ENCODE measurements at regions not wholly inside any gene's neighbourhood (a gene's known extent, or its start where the extent isn't known, plus 50 kb on each side); places are given as distances from the start of the nearest gene placed in this dataset.
"Not testable (repeated sequence)": the region's sequence is repeated elsewhere in the genome, so short reads cannot be mapped to it uniquely, and the experiment has no call there.

DNA sequence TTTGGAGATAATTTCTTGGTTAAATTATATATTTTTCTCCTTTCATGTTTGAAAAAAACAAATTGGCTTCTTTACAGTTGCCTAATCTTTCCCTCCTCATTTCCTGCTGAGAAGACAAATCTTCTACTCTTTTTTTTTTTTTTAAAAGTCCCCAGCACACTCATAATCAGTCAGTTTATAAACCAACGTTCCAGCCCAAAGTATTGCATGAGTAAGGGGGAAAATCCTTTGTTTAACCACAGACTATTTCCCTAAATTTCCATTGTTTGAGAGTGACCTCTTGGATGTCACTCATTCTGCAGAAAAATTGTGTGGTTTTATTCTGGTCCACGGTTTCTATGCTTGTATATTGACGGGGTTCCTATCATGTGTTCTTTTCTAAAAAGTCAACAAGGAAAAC is 55.1 kb upstream of the TLR4 start:
- ATAC-seq (no peak), DNase-seq (ENCODE audit: low spot score) (no peak)
- intact Hi-C loops (cut with DNase I) = no loop called here

DNA sequence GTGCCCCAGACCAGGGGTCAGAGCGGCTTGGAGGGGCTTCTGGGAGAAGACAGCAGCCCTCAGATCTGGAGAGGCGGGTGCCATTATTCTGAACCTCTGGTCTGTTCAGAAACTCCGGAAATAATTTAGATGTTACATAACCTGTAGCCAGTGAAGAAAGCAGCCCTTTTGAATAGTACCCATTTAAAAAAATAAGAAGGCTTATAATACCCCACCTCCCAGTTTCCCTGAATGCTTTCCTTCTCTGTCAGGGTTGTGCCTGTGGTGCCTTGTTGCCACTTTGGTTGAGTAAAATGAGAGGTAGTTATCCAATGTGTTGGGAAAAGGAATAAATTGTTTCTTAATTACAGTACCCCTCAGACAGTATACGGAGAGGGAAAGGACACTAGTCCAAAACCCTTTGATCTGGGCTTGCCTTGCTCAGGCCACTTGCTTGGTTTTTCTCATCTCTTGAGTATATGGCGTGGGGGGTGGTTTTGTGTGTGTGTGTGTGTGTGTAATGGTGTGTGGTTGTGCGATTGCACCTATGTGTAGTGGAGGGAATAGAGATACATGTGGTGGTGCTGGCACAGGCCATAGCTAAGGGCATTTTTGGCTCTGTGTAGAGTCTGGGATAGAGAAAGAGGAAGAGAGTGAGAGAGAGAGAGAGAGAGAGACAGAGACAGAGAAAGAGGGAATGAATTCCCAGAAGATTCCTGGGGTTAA is 59.1 kb upstream of the TLR4 start:
- peak; percentile 75 for ATAC-seq
- DNase-seq (ENCODE audit: low spot score) = no peak
- intact Hi-C loops (cut with DNase I) = no loop called here

DNA sequence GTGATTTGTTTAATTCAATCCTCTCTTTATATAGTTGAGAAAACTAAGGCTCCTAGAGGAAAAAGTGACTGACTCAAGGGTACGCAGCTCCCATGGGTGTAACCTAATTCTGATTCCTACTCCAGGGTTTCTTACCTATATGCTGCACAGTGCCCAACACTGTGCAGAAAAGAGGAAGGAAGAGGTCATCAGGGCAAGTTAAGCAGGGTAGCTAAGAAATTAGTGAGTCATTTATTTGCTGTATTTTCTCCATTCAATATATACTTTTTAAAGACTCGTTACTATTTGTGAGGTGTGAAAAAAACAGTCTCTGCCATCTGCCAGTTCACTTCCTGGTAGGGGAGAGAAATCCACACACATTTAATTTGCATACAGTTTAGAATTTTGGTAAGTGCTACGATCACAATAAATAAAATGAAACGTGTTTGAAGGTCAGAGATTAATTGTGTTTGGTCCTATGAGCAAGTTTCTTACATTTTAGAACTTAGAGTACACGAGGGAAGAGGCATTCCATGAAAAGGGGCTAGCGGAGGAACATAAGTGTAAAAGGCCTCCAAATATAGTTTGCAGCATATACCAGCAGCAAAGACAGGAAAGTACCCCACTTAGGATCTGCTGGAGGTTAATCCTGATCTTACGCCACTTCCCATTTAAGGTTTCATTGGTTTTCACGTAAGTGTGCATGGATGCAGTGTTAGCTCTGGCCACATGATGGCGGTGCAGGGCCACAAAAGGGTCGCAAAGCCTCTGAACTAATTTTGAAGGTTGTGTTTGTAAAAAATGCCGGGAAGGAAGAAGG is 59.9 kb upstream of the TLR4 start:
- peak; percentile 89 for ATAC-seq
- intact Hi-C loops (cut with DNase I) = no loop called here
- peak; percentile 85 for DNase-seq (ENCODE audit: low spot score)

DNA sequence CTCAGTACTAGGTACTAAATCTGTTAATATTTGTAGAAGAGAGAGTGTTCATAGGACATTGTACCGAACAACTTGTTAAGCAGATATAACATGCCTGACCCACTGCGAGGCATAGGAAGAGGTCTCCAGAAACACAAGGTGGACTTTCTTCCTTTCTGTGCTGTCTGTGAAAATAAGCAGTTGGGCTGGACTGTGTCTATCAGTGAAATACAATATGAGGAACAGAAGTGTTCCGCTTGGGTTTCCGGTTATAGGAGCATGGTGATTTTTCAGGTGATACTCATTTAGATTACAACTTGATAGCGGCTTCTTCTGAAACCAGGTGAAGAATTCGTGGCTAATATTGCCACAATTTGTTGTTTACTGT is 60.9 kb upstream of the TLR4 start:
- intact Hi-C loops (cut with DNase I) = no loop called here
- no peak for DNase-seq (ENCODE audit: low spot score)
- no peak for ATAC-seq

DNA sequence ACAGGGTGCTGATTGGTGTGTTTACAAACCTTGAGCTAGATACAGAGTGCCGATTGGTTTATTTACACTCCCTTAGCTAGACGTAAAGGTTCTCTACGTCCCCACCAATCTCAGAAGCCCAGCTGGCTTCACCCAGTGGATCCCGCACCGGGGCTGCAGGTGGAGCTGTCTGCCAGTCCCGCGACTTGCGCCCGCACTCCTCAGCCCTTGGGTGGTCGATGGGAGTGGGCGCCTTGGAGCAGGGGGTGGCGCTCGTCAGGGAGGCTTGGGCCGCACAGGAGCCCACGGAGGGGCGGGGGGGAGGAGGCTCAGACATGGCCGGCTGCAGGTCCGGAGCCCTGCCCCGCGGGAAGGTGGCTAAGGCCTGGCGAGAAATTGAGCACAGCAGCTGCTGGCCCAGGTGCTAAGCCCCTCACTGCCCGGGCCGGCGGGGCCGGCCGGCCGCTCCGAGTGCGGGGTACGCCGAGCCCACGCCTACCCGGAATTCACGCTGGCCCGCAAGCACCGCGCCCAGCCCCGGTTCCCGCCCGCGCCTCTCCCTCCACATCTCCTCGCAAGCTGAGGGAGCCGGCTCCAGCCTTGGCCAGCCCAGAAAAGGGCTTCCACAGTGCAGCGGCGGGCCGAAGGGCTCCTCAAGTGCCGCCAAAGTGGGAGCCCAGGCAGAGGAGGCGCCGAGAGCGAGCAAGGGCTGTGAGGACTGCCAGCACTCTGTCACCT is 61.5 kb upstream of the TLR4 start:
- DNase-seq (ENCODE audit: low spot score); ATAC-seq; intact Hi-C loops (cut with DNase I): not testable (repeated sequence)

DNA sequence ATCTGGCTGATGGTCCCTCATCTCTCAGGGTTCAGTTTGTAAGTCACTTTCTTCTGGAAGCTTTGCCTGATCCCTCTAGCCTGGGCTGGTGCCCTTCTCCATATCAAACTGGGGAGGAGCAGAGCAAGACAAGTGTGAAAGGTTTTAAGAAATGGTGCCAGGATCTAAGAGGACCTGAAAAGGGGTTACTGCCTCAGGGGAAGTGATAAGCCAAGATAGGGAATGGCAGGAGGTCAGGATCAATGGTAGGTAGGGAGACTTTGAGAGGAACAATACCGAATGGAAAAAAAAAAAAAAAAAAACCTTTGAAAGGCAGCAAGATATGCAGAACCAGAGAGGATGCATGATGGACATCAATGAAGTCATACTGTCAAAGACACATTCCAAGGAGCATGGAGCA is 67.5 kb upstream of the TLR4 start:
- DNase-seq (ENCODE audit: low spot score) (no peak), ATAC-seq (no peak)
- intact Hi-C loops (cut with DNase I) = no loop called here

DNA sequence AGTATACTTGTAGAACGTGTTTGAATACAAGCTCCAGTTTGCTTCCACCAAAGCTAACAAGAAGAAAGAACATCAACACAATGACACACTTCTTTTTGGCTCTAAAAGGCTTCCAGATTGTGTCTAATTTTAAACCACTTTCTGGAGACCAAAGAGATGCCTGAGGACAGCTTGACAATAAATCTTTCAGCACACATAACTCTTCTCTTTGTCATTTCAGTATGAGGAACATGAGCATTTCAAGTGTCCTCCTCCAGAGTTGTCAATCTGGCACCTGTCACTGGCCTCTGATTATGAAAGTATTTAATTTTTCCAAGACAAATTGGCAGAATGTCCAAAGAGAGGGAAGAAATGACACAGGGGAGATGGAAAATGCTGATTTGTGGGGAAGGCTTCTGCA is 79.0 kb upstream of the TLR4 start:
- intact Hi-C loops (cut with DNase I) = no loop called here
- no peak for ATAC-seq
- no peak for DNase-seq (ENCODE audit: low spot score)

DNA sequence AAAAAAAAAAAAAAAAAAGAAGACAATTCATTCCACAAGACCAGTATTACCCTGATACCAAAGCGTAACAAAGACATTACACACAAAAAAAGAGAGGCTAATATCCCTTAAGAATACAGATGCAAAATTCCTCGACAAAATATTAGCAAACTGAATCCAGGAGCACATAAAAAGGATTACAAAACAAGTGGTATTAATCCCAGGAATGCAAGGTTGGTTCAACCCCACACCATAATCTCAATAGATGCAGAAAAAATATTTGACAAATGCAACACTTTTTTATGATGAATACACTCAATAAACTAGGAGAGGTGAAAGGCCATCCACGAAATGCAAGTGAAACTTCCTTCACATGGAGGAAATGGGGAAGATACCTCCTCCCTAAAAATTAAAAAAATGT is 80.1 kb upstream of the TLR4 start:
- DNase-seq (ENCODE audit: low spot score) (no peak), ATAC-seq (no peak)
- intact Hi-C loops (cut with DNase I) = no loop called here

DNA sequence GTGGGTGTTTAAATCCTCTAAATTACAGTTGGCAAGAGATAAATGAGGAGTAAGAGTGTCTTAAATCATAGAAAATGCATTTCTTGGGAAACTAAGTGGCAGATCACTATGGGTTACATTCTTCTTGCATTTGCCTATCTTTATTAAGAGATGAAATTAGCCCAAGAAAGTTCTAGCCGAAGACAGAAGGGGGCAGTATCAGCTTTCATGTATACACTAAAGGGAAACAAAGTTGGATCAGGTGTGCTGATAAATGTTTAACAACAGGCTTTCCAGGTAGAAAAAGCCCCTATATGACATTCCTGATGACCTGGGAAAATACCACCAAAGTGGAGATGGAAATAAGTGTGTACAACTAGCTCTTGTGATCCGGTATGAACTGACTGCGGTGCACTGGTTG is 81.9 kb upstream of the TLR4 start:
- intact Hi-C loops (cut with DNase I) = no loop called here
- ATAC-seq = no peak

DNA sequence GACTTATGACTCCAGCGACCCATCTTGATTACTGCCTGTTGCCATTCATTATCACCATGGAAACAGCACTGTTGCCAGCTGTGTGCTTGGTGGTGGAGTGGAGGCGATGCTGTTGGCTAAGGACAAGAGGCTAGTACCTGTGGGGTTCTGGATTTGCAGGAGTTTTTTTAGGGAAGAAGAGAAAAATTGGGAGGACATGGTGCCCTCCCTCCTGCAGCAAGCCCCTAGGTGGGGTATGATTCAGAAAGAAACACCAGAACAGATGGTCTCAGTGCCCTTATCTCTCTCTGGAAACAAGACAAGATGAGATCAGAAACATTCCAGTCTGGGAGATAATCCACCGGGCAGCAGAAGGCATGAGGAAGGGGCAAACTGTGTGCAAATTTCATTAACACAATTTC is 87.8 kb upstream of the TLR4 start:
- no peak for ATAC-seq
- DNase-seq (ENCODE audit: low spot score) = no peak
- intact Hi-C loops (cut with DNase I) = no loop called here

More for the DNA sequence above, 81.9 kb upstream of the TLR4 start:
- no peak for DNase-seq (ENCODE audit: low spot score)

DNA sequence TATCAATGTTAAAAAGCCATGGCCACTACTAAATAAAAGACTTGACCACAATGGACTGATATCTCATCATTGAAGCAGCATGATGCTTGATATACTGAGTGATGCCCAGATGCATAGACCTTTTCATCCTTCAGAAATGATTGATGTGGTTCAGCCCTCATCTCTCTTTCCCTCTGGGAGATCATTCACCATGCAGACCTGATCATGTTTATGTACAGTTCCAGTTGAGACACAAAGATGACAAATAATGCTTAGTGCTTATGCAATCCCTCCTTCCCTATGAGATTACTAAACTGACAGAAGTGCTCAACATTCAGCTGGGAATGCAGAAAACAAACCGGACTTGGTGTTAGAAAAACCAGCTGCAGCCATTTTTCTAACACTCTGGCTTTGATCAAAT is 91.9 kb upstream of the TLR4 start:
- no peak for ATAC-seq
- intact Hi-C loops (cut with DNase I) = no loop called here
- DNase-seq (ENCODE audit: low spot score) = no peak

DNA sequence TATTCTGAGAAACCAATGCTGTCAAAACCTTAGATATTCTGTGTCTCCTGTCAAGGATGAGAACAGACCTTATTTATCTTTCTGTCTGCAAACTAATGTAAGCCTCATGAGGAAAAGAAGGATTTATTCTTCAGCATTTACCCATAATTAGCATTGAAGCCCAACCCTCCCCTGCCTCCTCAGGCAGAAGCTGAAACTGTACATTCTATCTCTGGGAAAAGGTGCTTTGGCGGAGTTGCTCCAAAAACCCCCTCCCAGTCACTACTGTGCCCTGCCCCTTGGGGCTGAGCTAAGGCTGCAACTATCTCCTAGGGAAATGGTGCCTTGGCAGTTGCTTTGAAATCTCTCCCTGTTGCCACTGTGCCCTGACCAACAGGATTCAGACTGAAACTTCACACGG is 106.2 kb upstream of the TLR4 start:
- DNase-seq (ENCODE audit: low spot score) (no peak), ATAC-seq (no peak)
- intact Hi-C loops (cut with DNase I) = no loop called here

DNA sequence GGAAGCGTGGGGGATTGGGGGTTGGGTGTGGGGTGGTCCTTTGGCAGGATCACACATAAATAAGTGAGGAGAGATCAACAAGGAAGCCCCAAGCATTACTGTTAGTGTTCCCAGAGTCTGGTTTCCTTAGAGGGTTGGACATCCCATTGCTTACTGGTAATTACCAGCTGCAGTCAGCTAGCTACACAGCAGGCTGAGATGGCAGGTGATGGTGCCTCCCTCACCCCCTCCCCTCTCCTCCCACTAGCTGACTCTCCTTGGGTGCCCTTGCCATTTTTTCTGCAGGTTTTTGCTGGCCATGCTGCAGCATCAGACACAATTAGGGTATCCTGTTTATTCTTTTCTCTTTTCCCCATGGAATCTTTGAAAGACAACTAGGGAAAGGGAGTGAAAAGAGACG is 107.5 kb upstream of the TLR4 start:
- intact Hi-C loops (cut with DNase I) = no loop called here
- DNase-seq (ENCODE audit: low spot score) (no peak), ATAC-seq (no peak)

DNA sequence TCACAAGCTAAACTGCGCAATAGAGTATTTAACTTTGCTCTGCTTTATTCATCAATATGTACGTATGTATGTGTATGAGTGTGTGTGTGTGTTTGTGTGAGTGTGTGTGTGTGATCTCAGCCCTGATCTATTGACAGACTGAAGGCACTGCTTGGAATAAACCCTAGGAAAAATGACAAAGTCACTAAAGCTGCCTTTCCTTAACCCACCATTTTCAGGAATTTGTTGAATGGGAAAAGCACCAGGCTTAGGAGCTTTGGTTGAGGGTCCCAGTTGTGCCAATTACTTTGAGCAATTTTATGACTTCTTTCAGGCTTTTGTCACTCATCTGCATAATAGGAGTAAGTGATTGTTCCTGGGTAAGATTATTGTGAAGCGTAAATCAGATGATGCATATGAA is 108.6 kb upstream of the TLR4 start:
- intact Hi-C loops (cut with DNase I) = no loop called here
- DNase-seq (ENCODE audit: low spot score) (no peak), ATAC-seq (no peak)

DNA sequence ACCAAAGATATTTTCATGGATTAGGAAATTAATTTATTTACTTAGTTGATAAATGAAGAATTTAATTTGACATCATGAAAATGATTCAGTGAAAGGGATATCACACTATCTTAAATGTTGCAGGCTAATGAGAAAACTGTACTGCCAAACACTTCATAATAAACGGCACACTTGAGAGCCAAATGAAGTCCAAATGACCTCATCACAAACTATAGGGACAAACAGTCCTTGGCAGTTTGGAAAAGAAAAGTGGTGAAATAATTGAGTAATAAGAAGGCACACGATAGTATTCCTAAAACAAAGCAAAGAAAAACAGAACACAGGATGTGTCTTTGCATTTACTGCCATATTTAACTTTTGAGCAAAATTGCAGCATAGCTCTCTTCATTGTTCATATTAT is 116.9 kb upstream of the TLR4 start:
- no peak for DNase-seq (ENCODE audit: low spot score)
- intact Hi-C loops (cut with DNase I) = no loop called here
- no peak for ATAC-seq

DNA sequence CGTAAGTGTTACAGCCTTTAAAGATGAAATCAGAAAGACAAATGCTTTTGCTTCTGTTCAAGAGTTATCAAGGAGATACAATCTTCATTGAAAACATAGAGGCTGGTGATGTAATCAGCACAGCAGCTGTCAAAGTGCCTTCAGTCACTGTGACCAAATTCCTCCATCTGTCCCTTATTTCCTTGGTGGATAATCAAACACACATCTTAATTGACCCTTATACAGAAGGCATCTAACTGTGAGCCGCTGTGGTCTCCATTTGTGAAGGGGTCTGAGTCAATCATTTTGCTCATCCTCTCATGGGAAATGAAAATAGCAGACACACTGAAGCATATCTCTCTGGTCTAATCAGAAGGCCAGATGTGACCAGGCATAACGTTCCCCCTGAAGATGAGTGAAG is 130.1 kb upstream of the TLR4 start:
- DNase-seq (ENCODE audit: low spot score) (no peak), ATAC-seq (no peak)
- intact Hi-C loops (cut with DNase I) = no loop called here

DNA sequence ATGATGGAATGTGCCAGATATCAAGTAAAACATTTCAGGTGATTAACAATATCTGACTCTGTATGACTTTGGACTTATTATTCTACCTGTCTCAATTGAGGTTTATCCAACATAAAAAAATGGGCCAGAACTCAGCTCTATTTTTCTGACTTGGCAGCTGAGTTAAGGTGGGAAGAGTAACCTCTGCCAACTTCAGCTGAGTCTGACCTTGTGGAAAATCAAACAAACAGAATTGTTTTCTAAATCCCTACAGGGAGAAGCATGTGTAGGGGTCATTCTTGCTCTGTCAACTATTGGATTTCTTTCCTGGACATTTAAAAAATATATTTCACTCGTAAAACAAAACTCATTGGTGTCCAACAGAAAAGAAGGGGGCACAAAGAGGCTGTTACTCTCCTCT is 139.4 kb upstream of the TLR4 start:
- DNase-seq (ENCODE audit: low spot score) (no peak), ATAC-seq (no peak)
- intact Hi-C loops (cut with DNase I) = no loop called here

DNA sequence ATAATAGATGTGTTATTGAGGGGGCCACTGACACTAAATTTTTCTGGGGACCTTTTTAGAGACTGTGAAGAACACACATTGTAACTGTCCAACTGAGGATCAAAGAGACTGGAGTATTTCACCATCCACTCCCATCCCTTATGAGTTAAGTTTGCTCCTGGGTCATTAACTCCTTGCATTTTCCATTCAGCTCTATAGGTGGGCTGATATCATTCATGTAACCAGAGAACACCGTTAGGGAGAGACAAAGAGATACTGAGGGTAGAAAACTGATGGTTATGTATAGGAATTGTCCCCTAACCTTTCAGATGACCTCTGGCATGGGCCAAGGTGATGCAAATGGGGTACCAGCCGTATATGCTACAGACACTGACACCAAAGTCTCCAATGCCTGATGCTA is 142.4 kb upstream of the TLR4 start:
- DNase-seq (ENCODE audit: low spot score) (no peak), ATAC-seq (no peak)
- intact Hi-C loops (cut with DNase I) = no loop called here

DNA sequence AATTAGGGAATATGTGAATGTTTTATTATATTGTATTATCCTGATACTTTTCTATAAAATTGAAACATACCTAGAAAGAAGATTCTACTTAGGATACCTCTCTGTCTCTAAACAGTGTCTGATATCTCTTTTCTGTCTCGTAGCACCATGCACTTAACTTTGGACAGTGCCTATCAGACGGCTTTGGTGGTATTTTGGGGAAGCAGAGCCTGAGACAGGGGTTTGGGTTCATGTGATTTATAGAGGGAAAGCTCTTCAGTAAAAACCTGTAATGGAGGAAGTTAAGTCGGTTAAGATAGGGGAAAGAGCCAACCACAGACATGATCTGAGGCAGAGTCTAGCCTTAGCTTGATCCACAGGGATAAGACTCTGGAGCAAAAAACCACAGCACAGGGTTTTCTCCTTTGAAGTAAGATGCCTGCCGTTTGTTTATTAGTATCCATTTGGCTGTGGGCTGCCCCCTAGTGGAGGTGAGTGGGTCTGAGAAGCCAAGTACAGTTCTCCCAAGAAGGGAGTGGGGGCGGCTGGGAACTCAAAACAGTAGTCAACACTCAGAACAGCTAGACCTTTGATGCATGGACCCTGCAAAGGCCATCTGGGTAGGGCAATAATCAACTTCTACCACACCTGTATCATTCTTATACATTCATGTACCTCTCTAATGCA is 141.2 kb upstream of the ASTN2 start:
- ATAC-seq (no peak), DNase-seq (ENCODE audit: low spot score) (peak; percentile 59)
- intact Hi-C loops (cut with DNase I) = no loop called here

DNA sequence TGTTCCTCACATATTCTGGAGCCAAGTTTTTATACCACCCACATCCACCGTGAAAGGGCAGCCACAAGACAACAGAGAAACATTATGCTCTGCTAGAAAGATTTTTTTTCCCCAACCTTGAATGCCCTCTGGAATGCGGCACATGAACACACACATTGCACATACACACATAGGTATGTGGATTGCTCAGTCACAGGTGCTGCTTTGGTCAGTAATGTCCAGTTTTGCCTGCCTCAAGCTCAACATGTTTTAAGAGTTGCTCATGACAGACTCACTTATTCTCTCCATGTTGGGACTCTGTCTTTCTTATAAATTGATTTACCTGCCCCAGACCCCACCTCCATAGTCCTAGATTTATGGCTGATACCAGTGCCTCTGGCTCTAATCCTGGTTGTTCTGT is 138.0 kb upstream of the ASTN2 start:
- intact Hi-C loops (cut with DNase I) = no loop called here
- DNase-seq (ENCODE audit: low spot score) (no peak), ATAC-seq (no peak)

Measured in sciatic nerve (tissue), 2 donors.